Ascending aorta (tissue), 2 donors: ENCODE measurements at regions not wholly inside any gene's neighbourhood (a gene's known extent, or its start where the extent isn't known, plus 50 kb on each side); places are given as distances from the start of the nearest gene placed in this dataset.
"Not testable (repeated sequence)": the region's sequence is repeated elsewhere in the genome, so short reads cannot be mapped to it uniquely, and the experiment has no call there.

Experiments used
- DNase-seq, 2 donors: peaks; one replicate each; pipeline ENCODE4 v3.0.0-alpha.2; 2019; ENCODE audit warnings: low spot score in 2 of 2
- H3K27ac ChIP-seq, 2 donors: fragments of 200-600 bp; sonication (generic); one replicate each; pipeline ENCODE4 v1.5.1; 2016 to 2017; ENCODE audit warnings: mild to moderate bottlenecking in 1 of 2
- H3K27me3 ChIP-seq: fragments of 200-600 bp; sonication (generic); one replicate; pipeline ENCODE4 v1.5.1; 2017
- H3K36me3 ChIP-seq, 2 donors: fragments of 200-600 bp; sonication (generic); one replicate each; pipeline ENCODE4 v1.5.1; 2016
- H3K4me1 ChIP-seq, 2 donors: fragments of 200-600 bp; sonication (generic); one replicate each; pipeline ENCODE4 v1.5.1; 2016 to 2017; ENCODE audit warnings: mild to moderate bottlenecking in 1 of 2
- H3K4me3 ChIP-seq, 2 donors: fragments of 200-600 bp; sonication (generic); one replicate each; pipeline ENCODE4 v1.5.1; 2016 to 2017; ENCODE audit warnings: mild to moderate bottlenecking in 1 of 2
- H3K9me3 ChIP-seq, 2 donors: fragments of 200-600 bp; sonication (generic); one replicate each; pipeline ENCODE4 v1.5.1; 2016
- intact Hi-C: fragments of 100-400 bp; cut with DNase I; formaldehyde crosslinking; loops from one replicate; pipeline ENCODE4 v1.15.1; 2023
- TF ChIP-seq, protein P1 (sequence below), 3 experiments: fragments of 200-600 bp in 2 of 3; fragments of 450-650 bp in 1 of 3; sonication (generic) in 2 of 3; IDR thresholded peaks; one replicate each; pipeline ENCODE4 v1.5.1; 2016 to 2019; ENCODE audit warnings: antibody characterized with exemption in 3 of 3, mild to moderate bottlenecking in 1 of 3, moderate library complexity in 1 of 3

DNA sequence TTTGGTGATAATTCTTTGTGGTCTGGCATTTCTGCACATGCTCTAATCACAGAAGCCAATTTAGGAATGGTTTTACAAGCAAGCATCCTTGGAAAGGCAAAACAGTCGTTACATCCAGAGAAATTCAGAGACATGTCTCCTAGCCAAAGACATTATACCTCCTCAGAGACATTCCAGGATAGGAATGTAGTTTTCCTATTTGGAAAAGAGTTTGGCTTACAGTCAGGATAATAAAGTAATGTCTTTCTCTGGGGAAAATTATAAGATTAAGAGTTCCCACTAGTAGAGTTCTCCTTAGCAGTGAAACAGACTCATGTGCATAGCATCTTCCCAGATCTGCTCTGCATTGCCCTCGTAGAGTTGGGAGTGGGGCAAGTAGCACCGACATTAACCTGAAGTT lies 753.6 kb upstream of the TMEFF2 start:
- Histone ChIP-seq H3K4me1 (no peaks in the 10 kb centered on the region), H3K36me3 (no peaks in the 10 kb centered on the region), H3K9me3 (no peaks in the 10 kb centered on the region), H3K27me3 (no peaks in the 10 kb centered on the region), H3K27ac (no peak overlapping the region), H3K4me3 (no peak overlapping the region)
- intact Hi-C loops: no loop called here
- TF ChIP-seq, protein P1, sequence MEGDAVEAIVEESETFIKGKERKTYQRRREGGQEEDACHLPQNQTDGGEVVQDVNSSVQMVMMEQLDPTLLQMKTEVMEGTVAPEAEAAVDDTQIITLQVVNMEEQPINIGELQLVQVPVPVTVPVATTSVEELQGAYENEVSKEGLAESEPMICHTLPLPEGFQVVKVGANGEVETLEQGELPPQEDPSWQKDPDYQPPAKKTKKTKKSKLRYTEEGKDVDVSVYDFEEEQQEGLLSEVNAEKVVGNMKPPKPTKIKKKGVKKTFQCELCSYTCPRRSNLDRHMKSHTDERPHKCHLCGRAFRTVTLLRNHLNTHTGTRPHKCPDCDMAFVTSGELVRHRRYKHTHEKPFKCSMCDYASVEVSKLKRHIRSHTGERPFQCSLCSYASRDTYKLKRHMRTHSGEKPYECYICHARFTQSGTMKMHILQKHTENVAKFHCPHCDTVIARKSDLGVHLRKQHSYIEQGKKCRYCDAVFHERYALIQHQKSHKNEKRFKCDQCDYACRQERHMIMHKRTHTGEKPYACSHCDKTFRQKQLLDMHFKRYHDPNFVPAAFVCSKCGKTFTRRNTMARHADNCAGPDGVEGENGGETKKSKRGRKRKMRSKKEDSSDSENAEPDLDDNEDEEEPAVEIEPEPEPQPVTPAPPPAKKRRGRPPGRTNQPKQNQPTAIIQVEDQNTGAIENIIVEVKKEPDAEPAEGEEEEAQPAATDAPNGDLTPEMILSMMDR (IDR thresholded peaks at IDR 0.05): no peak
- DNase-seq: no peak

DNA sequence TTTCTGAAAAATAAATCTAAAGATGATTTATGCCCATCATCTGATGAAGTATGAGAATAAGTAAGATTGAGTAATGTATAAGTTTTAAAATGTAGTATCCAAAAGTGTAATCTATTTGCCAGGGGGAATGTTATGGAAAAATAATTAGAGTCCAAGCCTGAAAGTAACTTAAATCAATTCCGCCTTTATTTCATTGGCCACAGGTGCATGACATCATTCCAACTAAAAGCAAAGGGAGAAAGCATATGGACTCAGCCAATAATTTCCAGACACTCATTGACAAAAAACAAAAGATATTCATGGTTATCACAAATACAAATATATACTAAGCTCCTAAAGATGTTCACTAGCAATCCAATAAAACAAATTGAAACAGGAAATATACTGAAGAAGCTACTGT lies 752.6 kb upstream of the TMEFF2 start:
- Histone ChIP-seq H3K27ac (no peak overlapping the region), H3K4me1 (no peaks in the 10 kb centered on the region), H3K9me3 (no peaks in the 10 kb centered on the region), H3K27me3 (no peaks in the 10 kb centered on the region), H3K4me3 (no peak overlapping the region), H3K36me3 (no peaks in the 10 kb centered on the region)
- intact Hi-C loops: no loop called here
- DNase-seq: no peak
- TF ChIP-seq, protein P1 (IDR thresholded peaks at IDR 0.05): no peak

DNA sequence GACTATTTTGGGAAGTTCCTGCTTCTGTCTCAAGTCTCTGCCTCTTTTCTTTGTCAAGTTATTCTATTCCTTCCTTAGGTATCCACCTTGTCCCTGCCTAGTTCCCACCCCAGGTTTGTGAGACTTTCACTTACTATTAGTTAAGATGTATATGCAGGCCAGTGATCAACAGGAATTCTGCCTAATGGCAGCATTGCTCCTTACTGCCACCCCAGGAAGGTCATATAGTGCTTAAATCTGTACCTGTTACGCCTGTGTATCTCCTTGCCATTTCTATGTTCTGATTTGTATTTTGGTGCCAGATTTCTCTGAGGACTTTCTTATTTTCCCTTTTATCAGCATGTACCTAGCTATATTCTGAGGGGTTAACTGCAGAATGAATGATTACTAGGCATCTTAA lies 746.0 kb upstream of the TMEFF2 start:
- H3K36me3 ChIP-seq: no peaks in the 10 kb centered on the region
- intact Hi-C loops: no loop called here
- TF ChIP-seq, protein P1 (IDR thresholded peaks at IDR 0.05): no peak
- no peaks in the 10 kb centered on the region for H3K4me1 ChIP-seq
- H3K4me3 ChIP-seq: no peak overlapping the region
- H3K27ac ChIP-seq: no peak overlapping the region
- no peaks in the 10 kb centered on the region for H3K9me3 ChIP-seq
- H3K27me3 ChIP-seq: no peaks in the 10 kb centered on the region
- no peak for DNase-seq

DNA sequence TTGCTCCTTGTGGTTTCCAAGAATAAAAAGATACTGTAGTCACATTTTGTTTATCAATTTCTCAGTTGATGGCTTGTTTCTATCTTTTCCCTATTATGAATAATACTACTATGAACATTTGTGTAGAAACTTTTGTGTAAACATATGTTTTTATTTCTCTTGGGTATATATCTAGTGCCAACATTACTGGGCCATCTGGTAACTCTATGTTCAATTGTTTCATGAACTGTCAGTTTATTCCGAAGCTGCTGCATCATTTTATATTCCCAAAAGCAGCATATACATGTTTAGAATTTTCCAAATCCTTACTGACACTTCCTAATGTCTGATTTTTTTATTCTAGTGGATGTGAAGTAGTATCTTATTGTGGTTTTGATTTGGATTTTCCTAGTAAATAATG lies 737.6 kb upstream of the TMEFF2 start:
- Histone ChIP-seq H3K4me3 (no peak overlapping the region), H3K4me1 (no peaks in the 10 kb centered on the region), H3K36me3 (no peaks in the 10 kb centered on the region), H3K27me3 (no peaks in the 10 kb centered on the region), H3K27ac (no peak overlapping the region), H3K9me3 (no peaks in the 10 kb centered on the region)
- intact Hi-C loops: no loop called here
- DNase-seq: no peak
- TF ChIP-seq, protein P1 (IDR thresholded peaks at IDR 0.05): no peak

DNA sequence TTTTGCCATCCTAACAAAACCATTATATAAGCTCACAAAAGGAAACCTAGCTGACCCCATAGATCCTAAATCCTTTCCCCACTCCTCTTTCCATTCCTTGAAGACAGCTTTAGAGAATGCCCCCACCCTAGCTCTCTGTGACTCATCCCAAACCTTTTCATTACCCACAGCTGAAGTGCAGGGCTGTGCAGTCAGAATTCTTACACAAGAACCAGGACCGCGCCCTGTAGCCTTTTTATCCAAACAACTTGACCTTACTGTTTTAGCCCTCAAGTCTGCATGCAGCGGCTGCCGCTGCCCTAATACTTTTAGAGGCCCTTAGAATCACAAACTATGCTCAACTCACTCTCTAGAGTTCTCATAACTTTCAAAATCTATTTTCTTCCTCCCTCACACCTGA lies 726.9 kb upstream of the TMEFF2 start:
- H3K36me3 ChIP-seq, H3K4me3 ChIP-seq, H3K4me1 ChIP-seq, H3K9me3 ChIP-seq, intact Hi-C loops, H3K27ac ChIP-seq, H3K27me3 ChIP-seq, DNase-seq: not testable (repeated sequence)

DNA sequence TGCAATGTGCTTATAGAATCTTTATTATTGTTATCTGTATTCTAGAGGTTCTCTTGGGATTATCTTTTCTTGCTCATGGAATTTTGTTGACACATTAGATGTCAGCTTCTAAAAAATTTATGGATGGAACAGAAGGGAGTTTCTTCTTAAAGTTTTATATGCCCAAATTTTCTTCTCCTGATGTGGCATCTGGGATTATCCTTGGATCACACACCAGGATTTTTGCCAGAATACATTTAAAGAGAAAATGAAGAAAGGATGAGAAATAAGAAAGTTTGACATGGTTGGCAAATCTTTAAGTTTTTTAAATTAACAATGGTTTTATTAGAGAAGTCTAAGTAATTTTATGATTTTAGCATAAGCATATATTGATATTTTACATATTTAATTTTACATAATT lies 706.7 kb upstream of the TMEFF2 start:
- H3K36me3 ChIP-seq: no peaks in the 10 kb centered on the region
- DNase-seq: no peak
- H3K9me3 ChIP-seq: no peaks in the 10 kb centered on the region
- intact Hi-C loops: no loop called here
- TF ChIP-seq, protein P1 (IDR thresholded peaks at IDR 0.05): no peak
- H3K4me3 ChIP-seq: no peak overlapping the region
- H3K4me1 ChIP-seq: no peaks in the 10 kb centered on the region
- no peak overlapping the region for H3K27ac ChIP-seq
- no peaks in the 10 kb centered on the region for H3K27me3 ChIP-seq
